Naive B cell (primary cell): ENCODE measurements at regions not wholly inside any gene's neighbourhood (a gene's known extent, or its start where the extent isn't known, plus 50 kb on each side); places are given as distances from the start of the nearest gene placed in this dataset.
A peak's percentile ranks its signal among the peaks of the same experiment; 100 is the strongest.
"Not testable (repeated sequence)": the region's sequence is repeated elsewhere in the genome, so short reads cannot be mapped to it uniquely, and the experiment has no call there.

Experiments
- ATAC-seq, 2 donors: fragments of 150-1000 bp; cut with Tn5 transposase; 2 replicates each; pipeline ENCODE4 v1.10.0; 2021; ENCODE audit warnings: low read depth in 2 of 2, mild to moderate bottlenecking in 2 of 2, moderate library complexity in 2 of 2
- DNase-seq: peaks from one replicate; pipeline ENCODE4 v3.0.0; 2022
- H3K27ac Mint-ChIP-seq, 6 donors: one replicate each; pipeline ENCODE4 v1.8.0; 2020 to 2022; ENCODE audit warnings: mild to moderate bottlenecking in 6 of 6, mixed read lengths in 6 of 6, moderate library complexity in 5 of 6, inconsistent platforms in 2 of 6
- H3K27me3 Mint-ChIP-seq, 3 donors: one replicate each; pipeline ENCODE4 v1.8.0; 2021 to 2022; ENCODE audit warnings: mixed read lengths in 3 of 3, mild to moderate bottlenecking in 1 of 3
- H3K36me3 Mint-ChIP-seq, 2 donors: one replicate each; pipeline ENCODE4 v1.8.0; 2020 to 2022; ENCODE audit warnings: mixed read lengths in 2 of 2, inconsistent platforms in 1 of 2, mild to moderate bottlenecking in 1 of 2
- H3K4me1 Mint-ChIP-seq, 3 donors: one replicate each; pipeline ENCODE4 v1.8.0; 2020 to 2022; ENCODE audit warnings: mixed read lengths in 3 of 3, inconsistent platforms in 1 of 3, mild to moderate bottlenecking in 1 of 3, moderate library complexity in 1 of 3
- H3K4me3 Mint-ChIP-seq, 8 donors: one replicate each; pipeline ENCODE4 v1.8.0; 2020 to 2022; ENCODE audit warnings: mild to moderate bottlenecking in 8 of 8, mixed read lengths in 8 of 8, moderate library complexity in 8 of 8, inconsistent platforms in 2 of 8
- H3K9me3 Mint-ChIP-seq, 7 donors: one replicate each; pipeline ENCODE4 v1.8.0; 2020 to 2022; ENCODE audit warnings: mixed read lengths in 7 of 7, mild to moderate bottlenecking in 5 of 7, inconsistent platforms in 2 of 7, moderate library complexity in 1 of 7

GRCh38 chr2:122080871-122081270 is 325.4 kb downstream of the TSN start:
- no peaks in the 10 kb centered on the region for H3K36me3 Mint-ChIP-seq
- H3K4me1 Mint-ChIP-seq, result no peaks in the 10 kb centered on the region
- H3K9me3 Mint-ChIP-seq, result peaks cover 0 to 2% (median 0%) of the 10 kb centered on the region in 7 donors
- ATAC-seq, result no peak
- no peak for DNase-seq
- H3K27me3 Mint-ChIP-seq, result no peaks in the 10 kb centered on the region
- H3K4me3 Mint-ChIP-seq, result no peak overlapping the region
- H3K27ac Mint-ChIP-seq, result no peak overlapping the region

- ATAC-seq, result no peak
- Mint-ChIP-seq H3K27me3 (no peaks in the 10 kb centered on the region), H3K4me1 (no peaks in the 10 kb centered on the region), H3K4me3 (no peak overlapping the region), H3K27ac (no peak overlapping the region), H3K36me3 (no peaks in the 10 kb centered on the region), H3K9me3 (peaks cover 0 to 7% (median 0%) of the 10 kb centered on the region in 7 donors)
- no peak for DNase-seq
These were observed 326.3 kb downstream of the TSN start for GRCh38 chr2:122081751-122082150.

GRCh38 chr2:122083256-122084048 is 328.0 kb downstream of the TSN start:
- Mint-ChIP-seq H3K4me3 (no peak overlapping the region), H3K27ac (peak overlapping the region in 1 of 6 donors; percentile 27), H3K9me3 (peaks cover 0 to 10% (median 2%) of the 10 kb centered on the region in 7 donors), H3K27me3 (peaks cover 0 to 7% (median 0%) of the 10 kb centered on the region in 3 donors), H3K4me1 (no peaks in the 10 kb centered on the region), H3K36me3 (no peaks in the 10 kb centered on the region)
- ATAC-seq (no peak), DNase-seq (no peak)

GRCh38 chr2:122085672-122086071 is 330.2 kb downstream of the TSN start:
- H3K27ac Mint-ChIP-seq, ATAC-seq, H3K4me3 Mint-ChIP-seq, H3K4me1 Mint-ChIP-seq, H3K36me3 Mint-ChIP-seq, DNase-seq, H3K27me3 Mint-ChIP-seq: not testable (repeated sequence)
- H3K9me3 Mint-ChIP-seq, result peaks cover 0 to 10% (median 5%) of the 10 kb centered on the region in 7 donors

DNA sequence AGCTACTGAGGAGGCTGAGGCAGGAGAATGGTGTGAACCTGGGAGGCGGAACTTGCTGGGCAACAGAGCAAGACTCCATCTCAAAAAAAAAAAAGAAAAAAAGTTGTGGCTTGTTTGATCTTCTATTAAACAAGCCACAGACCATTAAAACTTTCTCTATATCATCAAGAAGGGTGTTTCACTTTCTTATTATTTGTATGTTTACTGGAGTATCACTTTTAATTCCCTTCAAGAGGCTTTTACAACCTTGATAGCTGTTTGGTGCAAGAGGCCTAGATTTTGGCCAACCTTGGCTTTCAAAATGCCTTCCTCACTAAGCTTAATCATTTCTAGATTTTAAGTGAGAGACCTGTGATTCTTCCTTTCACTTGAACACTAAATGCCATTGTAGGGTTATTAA is 339.1 kb downstream of the TSN start:
- no peak for ATAC-seq
- Mint-ChIP-seq H3K4me1 (no peaks in the 10 kb centered on the region), H3K36me3 (no peaks in the 10 kb centered on the region), H3K27ac (no peak overlapping the region), H3K9me3 (peaks cover 0 to 5% (median 0%) of the 10 kb centered on the region in 7 donors), H3K27me3 (peaks cover 0 to 13% (median 4%) of the 10 kb centered on the region in 3 donors), H3K4me3 (no peak overlapping the region)
- DNase-seq, result no peak

- H3K27me3 Mint-ChIP-seq, result peaks cover 0 to 13% (median 4%) of the 10 kb centered on the region in 3 donors
- H3K9me3 Mint-ChIP-seq, result peaks cover 0 to 5% (median 0%) of the 10 kb centered on the region in 7 donors
- no peak for DNase-seq
- no peak for ATAC-seq
- H3K27ac Mint-ChIP-seq, result no peak overlapping the region
- no peaks in the 10 kb centered on the region for H3K36me3 Mint-ChIP-seq
- H3K4me1 Mint-ChIP-seq, result no peaks in the 10 kb centered on the region
- no peak overlapping the region for H3K4me3 Mint-ChIP-seq
These were observed 341.3 kb downstream of the TSN start for GRCh38 chr2:122096761-122097160.

DNA sequence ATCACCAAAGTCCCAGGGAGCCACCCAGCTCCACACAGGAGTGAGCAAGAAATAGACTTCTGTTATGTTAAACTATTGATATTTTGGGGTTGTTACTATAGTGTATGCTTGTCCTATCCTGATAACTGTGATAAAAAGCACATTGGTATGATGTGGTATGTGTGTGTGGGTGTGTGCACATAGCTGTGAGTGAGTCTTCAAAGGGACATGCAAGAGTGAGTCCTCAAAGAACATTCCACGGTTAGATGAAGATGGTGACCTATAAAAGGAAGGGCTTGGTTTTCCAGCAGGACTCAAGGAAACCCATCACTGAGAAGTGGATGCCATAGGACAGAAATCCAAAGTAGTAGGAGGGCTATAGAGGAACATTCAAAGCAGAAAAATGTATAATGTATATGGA is 342.9 kb downstream of the TSN start:
- no peaks in the 10 kb centered on the region for H3K4me1 Mint-ChIP-seq
- H3K4me3 Mint-ChIP-seq, result no peak overlapping the region
- DNase-seq (no peak), ATAC-seq (no peak)
- H3K9me3 Mint-ChIP-seq, result peaks cover 0 to 2% (median 0%) of the 10 kb centered on the region in 7 donors
- peak overlapping the region in 1 of 6 donors; percentile 18 for H3K27ac Mint-ChIP-seq
- H3K36me3 Mint-ChIP-seq, result no peaks in the 10 kb centered on the region
- peaks cover 0 to 13% (median 0%) of the 10 kb centered on the region in 3 donors for H3K27me3 Mint-ChIP-seq

GRCh38 chr2:122100346-122100745 is 344.9 kb downstream of the TSN start:
- DNase-seq, result no peak
- H3K4me1 Mint-ChIP-seq, result no peaks in the 10 kb centered on the region
- peaks cover 0 to 2% (median 0%) of the 10 kb centered on the region in 7 donors for H3K9me3 Mint-ChIP-seq
- ATAC-seq, result no peak
- H3K27me3 Mint-ChIP-seq, result peaks cover 0 to 13% (median 0%) of the 10 kb centered on the region in 3 donors
- no peaks in the 10 kb centered on the region for H3K36me3 Mint-ChIP-seq
- no peak overlapping the region for H3K4me3 Mint-ChIP-seq
- peak overlapping the region in 1 of 6 donors; percentile 13 for H3K27ac Mint-ChIP-seq

GRCh38 chr2:122100756-122101155 is 345.3 kb downstream of the TSN start:
- ATAC-seq (no peak), DNase-seq (no peak)
- no peak overlapping the region for H3K27ac Mint-ChIP-seq
- no peaks in the 10 kb centered on the region for H3K36me3 Mint-ChIP-seq
- no peak overlapping the region for H3K4me3 Mint-ChIP-seq
- H3K9me3 Mint-ChIP-seq, result peaks cover 0 to 2% (median 0%) of the 10 kb centered on the region in 7 donors
- H3K4me1 Mint-ChIP-seq, result no peaks in the 10 kb centered on the region
- H3K27me3 Mint-ChIP-seq, result peaks cover 0 to 13% (median 0%) of the 10 kb centered on the region in 3 donors

- ATAC-seq (no peak), DNase-seq (no peak)
- Mint-ChIP-seq H3K27ac (no peak overlapping the region), H3K9me3 (peaks cover 0 to 2% (median 0%) of the 10 kb centered on the region in 7 donors), H3K27me3 (peaks cover 0 to 13% (median 0%) of the 10 kb centered on the region in 3 donors), H3K4me1 (no peaks in the 10 kb centered on the region), H3K4me3 (no peak overlapping the region), H3K36me3 (no peaks in the 10 kb centered on the region)
These were observed 345.9 kb downstream of the TSN start for GRCh38 chr2:122101319-122101718.

DNA sequence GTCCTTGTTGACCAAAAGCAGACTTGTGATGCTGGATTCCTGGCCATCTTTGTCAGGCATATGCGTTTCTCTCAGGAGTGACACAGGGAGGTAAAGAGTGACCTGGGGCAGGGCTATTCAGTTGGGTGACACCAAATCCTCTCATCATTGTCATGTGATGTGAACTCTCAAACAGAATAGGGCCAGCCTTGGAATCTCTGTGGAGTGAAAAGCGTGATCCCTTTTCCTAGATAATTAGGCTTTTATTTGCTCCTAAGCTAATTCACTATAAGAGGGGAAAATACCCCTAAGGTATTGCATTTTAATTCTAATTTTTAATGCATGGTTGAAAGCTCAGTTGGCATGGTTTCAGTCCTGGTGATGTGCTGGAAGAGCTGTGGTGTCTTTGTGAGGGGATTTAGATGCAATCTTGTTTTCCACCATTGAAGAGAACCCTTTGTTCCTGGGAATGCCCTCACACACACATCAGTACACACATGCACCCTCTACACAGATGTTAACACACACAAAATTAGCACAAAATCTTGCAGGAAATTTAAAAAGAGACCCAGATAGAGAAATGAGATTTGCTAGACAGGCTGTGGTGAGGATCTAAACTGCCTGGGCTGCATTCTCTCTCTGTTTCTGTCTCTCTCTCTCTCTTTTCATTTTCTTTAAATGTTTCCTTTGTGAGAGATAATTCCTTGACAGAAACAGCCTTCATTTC is 349.9 kb downstream of the TSN start:
- Mint-ChIP-seq H3K4me1 (no peaks in the 10 kb centered on the region), H3K9me3 (peaks cover 0 to 4% (median 0%) of the 10 kb centered on the region in 7 donors), H3K4me3 (no peak overlapping the region), H3K36me3 (no peaks in the 10 kb centered on the region), H3K27ac (no peak overlapping the region), H3K27me3 (peaks cover 5 to 8% (median 5%) of the 10 kb centered on the region in 3 donors)
- no peak for ATAC-seq
- no peak for DNase-seq

DNA sequence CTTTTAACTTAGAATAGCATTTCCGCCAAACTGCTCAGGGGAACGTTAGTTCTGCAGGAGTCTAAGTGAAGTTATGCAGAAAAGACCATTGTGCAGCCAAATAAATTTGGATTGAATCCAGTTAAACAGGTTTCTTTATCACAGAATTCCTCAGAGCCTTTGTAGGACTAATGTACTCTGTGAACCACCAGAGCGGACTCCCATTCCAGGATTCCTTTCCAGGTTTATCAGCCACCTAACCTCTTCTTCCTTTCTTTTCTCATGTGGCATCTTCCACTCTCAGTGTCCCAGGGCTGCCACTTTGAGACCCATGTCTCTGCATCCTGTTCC is 350.4 kb downstream of the TSN start:
- Mint-ChIP-seq H3K9me3 (peaks cover 0 to 4% (median 0%) of the 10 kb centered on the region in 7 donors), H3K27ac (no peak overlapping the region)

DNA sequence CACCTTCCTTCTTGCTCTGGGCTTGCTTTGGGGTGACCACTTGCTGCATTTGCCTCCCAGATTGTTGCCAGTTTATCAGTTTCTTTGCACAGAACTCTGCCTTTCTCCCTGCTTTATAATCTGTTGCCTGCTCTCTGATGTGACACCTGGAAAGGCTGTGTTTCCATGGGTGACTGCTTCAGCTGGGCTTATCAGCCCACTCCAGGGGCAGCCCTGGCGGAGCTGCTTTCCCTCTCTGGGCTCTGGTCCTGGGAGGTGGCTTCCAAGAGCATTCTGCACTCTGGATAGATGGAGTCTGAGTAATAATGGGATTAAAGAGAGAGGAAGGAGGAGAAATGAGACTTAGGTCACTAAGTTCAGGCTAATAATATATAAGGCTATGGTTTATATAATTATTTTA is 352.7 kb downstream of the TSN start:
- Mint-ChIP-seq H3K36me3 (no peaks in the 10 kb centered on the region), H3K4me1 (no peaks in the 10 kb centered on the region), H3K27me3 (peaks cover 5 to 13% (median 5%) of the 10 kb centered on the region in 3 donors), H3K27ac (no peak overlapping the region), H3K9me3 (peaks cover 0 to 4% (median 1%) of the 10 kb centered on the region in 7 donors), H3K4me3 (no peak overlapping the region)
- DNase-seq, result no peak
- ATAC-seq, result no peak

More for the DNA sequence above, 350.4 kb downstream of the TSN start:
- Mint-ChIP-seq H3K4me1 (no peaks in the 10 kb centered on the region), H3K27me3 (peaks cover 5 to 8% (median 5%) of the 10 kb centered on the region in 3 donors), H3K4me3 (no peak overlapping the region), H3K36me3 (no peaks in the 10 kb centered on the region)
- DNase-seq (no peak), ATAC-seq (no peak)
